Heart right ventricle (tissue), 16 donors: ENCODE measurements at regions not wholly inside any gene's neighbourhood (a gene's known extent, or its start where the extent isn't known, plus 50 kb on each side); places are given as distances from the start of the nearest gene placed in this dataset.

Experiments
- ATAC-seq, 8 donors: fragments of 200-7000 bp; cut with Tn5 transposase; one replicate each; pipeline ENCODE4 v1.9.1; 2020; ENCODE audit warnings: mild to moderate bottlenecking in 8 of 8, moderate library complexity in 8 of 8, moderate number of reproducible peaks in 1 of 8
- DNase-seq, 2 donors: peaks; one replicate each; pipeline ENCODE4 v3.0.0-alpha.2; 2020
- H3K27ac ChIP-seq, 10 donors: fragments of 200-600 bp; sonication (generic) in 2 of 10; one replicate each; pipeline versions ENCODE4 v1.5.0 to v1.8.0; 2020 to 2022; ENCODE audit warnings: mild to moderate bottlenecking in 3 of 10
- H3K27me3 ChIP-seq, 7 donors: fragments of 200-600 bp; one replicate each; pipeline ENCODE4 v1.8.0; 2021 to 2022; ENCODE audit warnings: mild to moderate bottlenecking in 2 of 7
- H3K36me3 ChIP-seq, 9 donors: fragments of 200-600 bp; sonication (generic) in 1 of 9; one replicate each; pipeline versions ENCODE4 v1.5.0 to v1.8.0; 2020 to 2022; ENCODE audit warnings: mild to moderate bottlenecking in 2 of 9
- H3K4me1 ChIP-seq, 9 donors: fragments of 200-600 bp; sonication (generic) in 1 of 9; one replicate each; pipeline versions ENCODE4 v1.5.0 to v1.8.0; 2020 to 2022; ENCODE audit warnings: mild to moderate bottlenecking in 4 of 9
- H3K4me3 ChIP-seq, 10 donors: fragments of 200-600 bp; sonication (generic) in 2 of 10; one replicate each; pipeline versions ENCODE4 v1.5.0 to v1.8.0; 2020 to 2022; ENCODE audit warnings: mild to moderate bottlenecking in 7 of 10, moderate library complexity in 2 of 10
- H3K9me3 ChIP-seq, 11 donors: fragments of 200-600 bp in 10 of 11; sonication (generic) in 2 of 11; one replicate each; pipeline versions ENCODE4 v1.5.0 to v1.8.0; 2013 to 2022; ENCODE audit warnings: mild to moderate bottlenecking in 2 of 11, control low read depth in 1 of 11, moderate library complexity in 1 of 11
- WGBS, 2 donors: extraction: QIAGEN DNeasy Blood & Tissue Kit; methylation state at CpG; one replicate each; pipeline ENCODE4 v1.1.7; 2013; ENCODE audit warnings: inconsistent platforms in 1 of 2; 5-methylcytosine and 5-hydroxymethylcytosine counted together
- intact Hi-C, 10 donors: fragments of 100-400 bp; cut with DNase I; formaldehyde crosslinking; loops; one replicate each; pipeline versions ENCODE4 v1.11.1 to v1.14.2; 2022
- TF ChIP-seq, protein P1 (sequence below), 9 donors: fragments of 200-600 bp; sonication (generic) in 2 of 9; IDR thresholded peaks; one replicate each; pipeline versions ENCODE4 v1.5.0 to v1.8.0; 2021 to 2022; ENCODE audit warnings: antibody characterized with exemption in 9 of 9, mild to moderate bottlenecking in 5 of 9, moderate library complexity in 1 of 9
- donor health status: Arrhythmogenic right ventricular cardiomyopathy.
- donor health status: ischemic (EF 13 %, LVEDD 7.1; RV severe dilation, severe dysfunction).
- donor health status: healthy with polysubstance abuse.
- donor health status: DM: no; HTN: yes; CAD: no.
- donor health status: DM: no; HTN: no; CAD: no.
- donor health status: ischemic (EF 25% LVEDD 6.9; RV normal size, moderate dysfunction).
- donor health status: ischemic (EF 25% LVEDD 5.7; RV mildly dilated, moderate dysfunction).
- donor health status: healthy.
- donor health status: DM: yes; HTN: yes; CAD: no.
- donor health status: Ischemic cardiomyopathy.
- donor health status: ischemic (EF 35%, LVEDD 5.7; RV mildly dilated, moderate dysfunction).
- donor health status: nonischemic (EF 11% LVEDD 7.7; RV severe dilation, severe dysfunction).
- donor health status: DM: yes; HTN: yes; CAD: no.
- donor health status: PGD.
- donor health status: ischemic (EF 29% LVEDD 5.4; RV normal size, mild dysfunction).
- donor health status: nonischemic (EF 23%, LVEDD 6.1; RV moderate dilation, normal function).

DNA sequence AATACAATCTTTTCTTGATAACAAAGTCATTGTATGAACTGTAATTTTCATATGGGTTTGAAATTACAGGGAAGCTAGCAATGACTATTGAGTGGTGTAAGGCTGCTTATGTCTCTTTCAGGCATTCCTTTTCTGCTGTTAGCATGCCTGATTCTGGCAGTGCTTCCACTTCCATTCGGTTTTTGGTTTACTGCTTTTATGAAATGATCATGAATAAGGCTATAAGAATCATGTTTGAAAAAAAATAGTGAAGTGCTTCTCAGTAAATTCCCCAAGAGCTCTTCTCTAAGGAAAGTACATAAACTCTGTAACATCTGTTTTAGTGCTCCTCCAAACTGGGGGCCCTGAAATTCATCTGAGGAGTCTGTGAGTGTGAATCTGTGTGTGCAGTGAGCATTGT, 434.0 kb upstream of the RGS6 start:
- H3K27me3 ChIP-seq, result no peaks in the 10 kb centered on the region
- peaks cover 0 to 12% (median 0%) of the 10 kb centered on the region in 9 donors for H3K4me1 ChIP-seq
- intact Hi-C loops, result no loop called here
- H3K9me3 ChIP-seq, result peaks cover 0 to 6% (median 0%) of the 10 kb centered on the region in 11 donors
- whole genome bisulfite sequencing, 2 donors, result 31 to 44% methylated on average over 1 of the region's 1 CpG
- no peak overlapping the region for H3K4me3 ChIP-seq
- no peak overlapping the region for H3K27ac ChIP-seq
- TF ChIP-seq, protein P1, sequence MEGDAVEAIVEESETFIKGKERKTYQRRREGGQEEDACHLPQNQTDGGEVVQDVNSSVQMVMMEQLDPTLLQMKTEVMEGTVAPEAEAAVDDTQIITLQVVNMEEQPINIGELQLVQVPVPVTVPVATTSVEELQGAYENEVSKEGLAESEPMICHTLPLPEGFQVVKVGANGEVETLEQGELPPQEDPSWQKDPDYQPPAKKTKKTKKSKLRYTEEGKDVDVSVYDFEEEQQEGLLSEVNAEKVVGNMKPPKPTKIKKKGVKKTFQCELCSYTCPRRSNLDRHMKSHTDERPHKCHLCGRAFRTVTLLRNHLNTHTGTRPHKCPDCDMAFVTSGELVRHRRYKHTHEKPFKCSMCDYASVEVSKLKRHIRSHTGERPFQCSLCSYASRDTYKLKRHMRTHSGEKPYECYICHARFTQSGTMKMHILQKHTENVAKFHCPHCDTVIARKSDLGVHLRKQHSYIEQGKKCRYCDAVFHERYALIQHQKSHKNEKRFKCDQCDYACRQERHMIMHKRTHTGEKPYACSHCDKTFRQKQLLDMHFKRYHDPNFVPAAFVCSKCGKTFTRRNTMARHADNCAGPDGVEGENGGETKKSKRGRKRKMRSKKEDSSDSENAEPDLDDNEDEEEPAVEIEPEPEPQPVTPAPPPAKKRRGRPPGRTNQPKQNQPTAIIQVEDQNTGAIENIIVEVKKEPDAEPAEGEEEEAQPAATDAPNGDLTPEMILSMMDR (IDR thresholded peaks at IDR 0.05), result no peak
- no peak for DNase-seq
- no peak for ATAC-seq
- H3K36me3 ChIP-seq, result no peaks in the 10 kb centered on the region

DNA sequence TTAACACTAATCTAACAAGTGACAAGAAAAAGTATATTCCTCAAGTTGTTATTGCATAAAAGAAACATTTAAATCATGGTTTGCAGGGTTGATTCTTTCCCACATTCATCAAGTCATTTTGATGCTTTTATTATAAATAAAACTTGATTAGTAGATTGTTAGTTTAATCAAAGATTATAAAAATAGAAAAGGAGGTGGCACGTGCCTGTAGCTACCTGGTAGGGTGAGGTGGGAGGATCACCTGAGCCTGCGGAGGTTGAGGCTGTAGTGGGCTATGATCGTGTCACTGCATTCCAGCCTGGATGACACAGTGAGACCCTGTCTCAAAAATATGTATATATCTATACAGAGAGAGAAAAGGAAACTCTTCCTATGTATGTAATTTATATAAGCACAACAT, 433.2 kb upstream of the RGS6 start:
- TF ChIP-seq, protein P1 (IDR thresholded peaks at IDR 0.05), result no peak
- H3K4me3 ChIP-seq, result no peak overlapping the region
- H3K27ac ChIP-seq, result no peak overlapping the region
- 95 to 98% methylated on average over 3 of the region's 3 CpGs for WGBS, 2 donors
- ATAC-seq (no peak), DNase-seq (no peak)
- no peaks in the 10 kb centered on the region for H3K36me3 ChIP-seq
- intact Hi-C loops, result no loop called here
- H3K27me3 ChIP-seq, result no peaks in the 10 kb centered on the region
- H3K9me3 ChIP-seq, result peaks cover 0 to 6% (median 0%) of the 10 kb centered on the region in 11 donors
- H3K4me1 ChIP-seq, result peaks cover 0 to 12% (median 0%) of the 10 kb centered on the region in 9 donors

DNA sequence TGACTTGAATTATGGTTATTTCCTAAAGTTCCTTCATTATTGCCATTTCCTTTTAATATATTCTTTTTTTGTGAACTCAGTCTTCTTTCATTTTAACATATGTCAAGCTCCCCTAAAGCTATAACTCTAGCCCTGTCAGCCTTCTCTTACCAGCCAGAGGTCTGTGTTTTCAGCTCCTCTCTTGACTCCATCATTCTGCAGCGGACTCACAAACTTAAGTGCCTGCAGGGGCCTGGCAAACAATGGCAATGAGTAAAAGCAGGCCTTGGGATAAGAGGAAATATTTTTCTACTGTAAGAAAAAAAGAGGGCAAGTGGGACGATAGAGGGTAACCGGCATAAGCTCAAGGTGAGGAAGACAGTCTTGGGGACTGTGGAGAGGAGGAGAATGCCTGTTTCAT, 424.5 kb upstream of the RGS6 start:
- no peak for ATAC-seq
- 76 to 81% methylated on average over 3 of the region's 3 CpGs for WGBS, 2 donors

DNA sequence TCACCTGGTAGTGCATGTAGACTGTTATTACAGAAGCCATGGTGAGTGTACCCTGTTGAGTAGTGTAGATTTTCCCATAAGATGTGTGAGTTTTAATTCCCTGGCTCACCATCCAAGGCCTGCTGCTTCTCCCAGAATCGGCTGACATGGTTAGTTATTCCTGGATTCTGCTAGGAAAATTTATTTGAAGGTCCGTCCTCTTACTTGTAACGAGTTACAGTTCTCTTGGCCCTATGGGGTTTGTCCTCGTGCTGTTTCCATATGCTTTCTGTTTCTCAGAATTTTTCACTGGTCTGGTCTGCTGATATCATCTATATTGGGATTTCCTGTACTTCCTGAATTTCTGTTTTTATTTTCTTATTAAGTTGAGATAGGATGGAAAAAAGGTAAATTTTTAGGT, 423.3 kb upstream of the RGS6 start:
- no peaks in the 10 kb centered on the region for H3K27me3 ChIP-seq
- no peak overlapping the region for H3K4me3 ChIP-seq
- TF ChIP-seq, protein P1 (IDR thresholded peaks at IDR 0.05), result no peak
- WGBS, 2 donors, result 56 to 62% methylated on average over 4 of the region's 4 CpGs
- no peaks in the 10 kb centered on the region for H3K9me3 ChIP-seq
- H3K36me3 ChIP-seq, result no peaks in the 10 kb centered on the region
- no peaks in the 10 kb centered on the region for H3K4me1 ChIP-seq
- DNase-seq (no peak), ATAC-seq (no peak)
- no peak overlapping the region for H3K27ac ChIP-seq
- intact Hi-C loops, result no loop called here

More for the DNA sequence above, 424.5 kb upstream of the RGS6 start:
- DNase-seq, result no peak
- no peaks in the 10 kb centered on the region for H3K4me1 ChIP-seq
- TF ChIP-seq, protein P1 (IDR thresholded peaks at IDR 0.05), result no peak
- H3K9me3 ChIP-seq, result no peaks in the 10 kb centered on the region
- no peak overlapping the region for H3K4me3 ChIP-seq
- no peaks in the 10 kb centered on the region for H3K36me3 ChIP-seq
- no peaks in the 10 kb centered on the region for H3K27me3 ChIP-seq
- H3K27ac ChIP-seq, result no peak overlapping the region
- intact Hi-C loops, result no loop called here
